ENCODE measurements at regions not wholly inside any gene's neighbourhood (a gene's known extent, or its start where the extent isn't known, plus 50 kb on each side); places are given as distances from the start of the nearest gene placed in this dataset.

DNA sequence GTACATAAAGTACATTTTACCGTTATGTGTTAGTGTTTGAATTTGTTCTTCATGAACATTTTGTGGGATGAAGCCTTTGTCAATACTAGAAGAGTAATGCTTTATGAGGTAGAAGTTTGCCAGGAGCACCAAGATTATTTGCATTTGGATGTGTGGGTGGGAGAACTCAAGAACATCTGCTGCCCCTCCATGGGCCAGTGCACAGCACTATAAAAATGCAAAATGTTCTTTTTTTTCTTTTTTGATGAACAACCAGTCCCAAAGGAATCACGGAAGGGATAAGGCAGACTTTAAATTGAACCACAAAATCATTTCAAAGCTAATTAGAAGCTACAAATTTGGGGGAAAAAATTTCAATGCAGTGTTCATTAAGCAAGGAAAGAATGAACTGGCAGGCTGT, 300.3 kb upstream of the NWD2 start:
- DNase-seq (ENCODE audit: low read depth), result no peak

DNA sequence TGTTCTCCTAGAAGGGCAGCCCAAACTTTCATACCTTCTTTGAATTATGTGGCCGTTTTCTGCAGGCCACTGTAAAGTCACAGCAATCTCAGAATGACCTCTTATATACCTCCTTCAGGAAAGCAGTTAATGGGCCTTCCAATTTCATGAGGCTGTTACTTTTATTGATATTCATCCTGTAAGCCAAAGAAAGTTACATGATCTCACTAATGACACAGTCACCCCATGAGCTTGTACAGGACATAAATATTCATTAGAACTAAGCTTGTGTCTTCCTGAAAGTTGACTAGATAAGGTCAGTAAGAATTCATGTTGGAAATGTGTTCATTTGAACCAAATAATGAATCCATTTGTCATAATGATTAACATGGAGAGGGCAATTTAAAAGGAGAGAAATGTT, 283.1 kb upstream of the NWD2 start:
- no peak for DNase-seq (ENCODE audit: low read depth)

- no peak for DNase-seq (ENCODE audit: low read depth)
Observed at GRCh38 chr4:36966756-36967460, 277.6 kb upstream of the NWD2 start.

GRCh38 chr4:36979533-36979932, 265.0 kb upstream of the NWD2 start:
- no peak for DNase-seq (ENCODE audit: low read depth)

- no peak for DNase-seq (ENCODE audit: low read depth)
Observed at GRCh38 chr4:36990128-36990872, 254.2 kb upstream of the NWD2 start.

GRCh38 chr4:36997727-36998126, 246.8 kb upstream of the NWD2 start:
- DNase-seq (ENCODE audit: low read depth), result no peak

- no peak for DNase-seq (ENCODE audit: low read depth)
Observed at GRCh38 chr4:37000281-37000680, 244.3 kb upstream of the NWD2 start.

DNA sequence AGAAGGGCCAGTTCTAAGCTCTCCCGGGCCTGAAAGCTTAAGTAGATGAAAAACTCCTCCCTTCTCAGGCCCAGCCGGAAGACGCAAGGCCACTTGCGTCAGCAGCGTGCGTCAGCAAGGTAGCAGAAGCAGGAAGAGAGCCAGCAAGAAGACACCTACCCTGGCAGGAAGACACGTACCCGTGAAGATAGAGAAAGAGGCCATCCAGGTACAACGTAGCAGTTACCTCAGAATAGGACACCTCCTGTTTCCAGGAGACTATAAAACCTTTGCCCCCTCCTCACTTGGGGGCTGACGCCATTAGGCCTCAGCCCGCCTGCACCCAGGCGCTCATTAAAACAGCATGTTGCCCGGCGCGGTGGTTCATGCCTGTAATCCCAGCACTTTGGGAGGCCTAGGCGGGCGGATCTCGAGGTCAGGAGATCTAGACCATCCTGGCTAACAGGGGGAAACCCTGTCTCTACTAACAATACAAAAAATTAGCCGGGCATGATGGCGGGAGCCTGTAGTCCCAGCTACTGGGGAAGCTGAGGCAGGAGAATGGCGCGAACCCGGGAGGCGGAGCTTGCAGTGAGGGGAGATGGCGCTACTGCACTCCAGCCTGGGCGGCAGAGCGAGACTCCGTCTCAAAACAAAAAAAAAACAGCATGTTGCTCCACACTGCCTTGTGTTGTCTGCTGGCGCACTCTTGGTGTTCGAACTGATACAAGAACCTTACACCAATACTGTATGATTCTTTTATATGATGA, 242.7 kb upstream of the NWD2 start:
- no peak for DNase-seq (ENCODE audit: low read depth)

DNA sequence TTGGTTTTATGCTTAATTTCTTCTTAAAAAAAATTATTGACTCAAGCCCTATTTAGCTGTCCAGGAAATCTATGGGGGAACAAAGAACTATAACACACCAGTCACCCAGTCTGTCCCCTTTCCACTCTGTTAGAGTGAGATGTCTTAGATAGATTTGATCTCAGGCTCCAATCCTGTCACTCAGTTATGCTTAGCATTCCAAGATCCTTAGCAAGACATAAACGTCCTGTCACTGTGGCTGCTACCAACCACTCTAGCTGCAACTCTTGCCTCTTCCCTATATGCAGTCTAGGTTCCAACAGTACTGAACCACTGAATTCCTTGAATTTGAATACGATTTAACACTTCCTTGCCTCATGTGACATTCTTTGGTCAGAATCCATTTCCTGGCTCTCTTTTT, 241.9 kb upstream of the NWD2 start:
- no peak for DNase-seq (ENCODE audit: low read depth)

- no peak for DNase-seq (ENCODE audit: low read depth)
Observed at GRCh38 chr4:37008199-37008598, 236.3 kb upstream of the NWD2 start.

- no peak for DNase-seq (ENCODE audit: low read depth)
Observed at GRCh38 chr4:37014584-37014983, 230.0 kb upstream of the NWD2 start.

DNA sequence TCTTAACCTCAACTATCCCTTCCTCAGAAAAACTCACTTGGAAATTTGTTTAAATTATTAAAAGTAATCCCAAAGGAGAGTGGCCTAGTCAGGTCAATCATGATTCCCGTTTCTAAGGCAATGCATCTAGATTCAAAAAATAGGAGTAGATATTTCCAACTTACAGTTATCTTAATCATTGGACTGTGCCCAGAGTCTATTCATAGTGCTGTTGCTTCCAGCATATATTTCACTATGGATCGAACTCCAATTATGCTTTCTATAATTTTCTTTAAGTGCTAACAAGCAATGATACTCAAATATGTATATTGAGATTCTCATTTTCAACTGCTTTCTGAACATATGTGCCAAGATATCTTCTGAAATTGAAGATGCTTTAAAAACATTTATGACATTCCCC, 229.2 kb upstream of the NWD2 start:
- DNase-seq (ENCODE audit: low read depth), result no peak

GRCh38 chr4:37023504-37023903, 221.0 kb upstream of the NWD2 start:
- no peak for DNase-seq (ENCODE audit: low read depth)

- no peak for DNase-seq (ENCODE audit: low read depth)
Observed at GRCh38 chr4:37023996-37024395, 220.5 kb upstream of the NWD2 start.

DNA sequence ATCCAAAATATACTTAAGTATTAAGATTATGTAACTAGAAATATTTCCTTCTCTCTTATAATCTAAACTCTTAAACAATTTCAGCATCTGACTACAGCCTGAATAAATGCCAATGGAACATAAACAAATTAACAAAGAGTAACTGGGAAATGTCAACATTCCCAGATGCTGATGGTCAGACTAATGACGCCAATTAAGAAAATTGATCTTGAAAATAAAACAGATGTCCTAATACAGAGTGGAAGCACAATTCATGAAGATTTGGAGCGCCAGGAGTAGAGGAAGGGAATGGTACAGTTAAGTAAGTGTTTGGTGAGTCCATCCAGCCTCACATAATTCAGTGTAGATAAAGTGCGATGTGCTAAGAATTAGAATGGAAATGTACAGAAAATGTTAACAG, 203.7 kb upstream of the NWD2 start:
- no peak for DNase-seq (ENCODE audit: low read depth)

- no peak for DNase-seq (ENCODE audit: low read depth)
Observed at GRCh38 chr4:37043342-37043741, 201.2 kb upstream of the NWD2 start.

GRCh38 chr4:37051111-37051510, 193.4 kb upstream of the NWD2 start:
- no peak for DNase-seq (ENCODE audit: low read depth)

GRCh38 chr4:37051866-37052265, 192.7 kb upstream of the NWD2 start:
- no peak for DNase-seq (ENCODE audit: low read depth)

DNA sequence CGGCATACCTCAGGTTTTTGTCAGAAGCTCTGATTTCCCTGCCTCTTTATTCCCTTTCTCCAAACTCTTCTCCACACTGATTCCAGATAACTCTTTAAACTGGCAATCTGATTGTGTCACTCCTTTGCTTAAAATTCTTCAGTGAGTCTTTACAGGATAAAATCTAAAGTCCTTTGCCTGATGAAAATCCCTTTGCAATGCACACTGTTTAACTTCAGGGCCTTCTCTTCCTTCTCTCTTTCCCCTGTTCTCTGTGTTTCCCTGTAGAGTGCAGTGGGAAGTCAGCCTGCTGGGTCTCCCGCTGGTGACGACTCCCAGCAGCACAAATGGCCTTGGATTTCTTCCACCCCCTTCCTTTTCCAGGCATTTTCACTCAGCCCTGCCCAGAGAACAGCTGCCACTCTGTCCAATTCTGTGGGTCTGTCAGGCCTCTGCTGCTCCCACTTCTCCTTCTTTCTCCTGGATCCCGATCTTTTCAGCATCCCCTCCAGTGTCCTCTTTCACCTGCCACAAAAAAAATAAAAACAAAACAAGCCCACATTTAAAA, 189.9 kb upstream of the NWD2 start:
- no peak for DNase-seq (ENCODE audit: low read depth)

DNA sequence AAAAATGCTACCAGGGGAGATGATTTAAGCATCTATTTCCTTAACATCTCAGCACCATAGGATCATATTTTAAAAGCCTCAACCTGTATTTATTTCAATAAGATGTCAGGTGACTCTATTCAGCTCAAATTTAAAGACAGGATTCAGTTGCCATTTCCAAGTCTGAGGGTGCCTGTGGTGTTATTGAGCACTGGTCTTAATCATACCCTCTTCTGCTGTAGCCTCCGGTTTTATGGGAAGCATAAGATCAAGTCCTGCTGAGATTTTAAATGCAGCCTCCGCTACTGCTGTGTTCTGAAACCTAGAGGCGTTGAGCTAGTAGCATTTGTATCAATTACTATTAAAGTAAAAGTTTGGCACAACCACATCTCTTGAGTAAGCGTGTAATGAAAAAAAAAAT, 185.7 kb upstream of the NWD2 start:
- no peak for DNase-seq (ENCODE audit: low read depth)

DNA sequence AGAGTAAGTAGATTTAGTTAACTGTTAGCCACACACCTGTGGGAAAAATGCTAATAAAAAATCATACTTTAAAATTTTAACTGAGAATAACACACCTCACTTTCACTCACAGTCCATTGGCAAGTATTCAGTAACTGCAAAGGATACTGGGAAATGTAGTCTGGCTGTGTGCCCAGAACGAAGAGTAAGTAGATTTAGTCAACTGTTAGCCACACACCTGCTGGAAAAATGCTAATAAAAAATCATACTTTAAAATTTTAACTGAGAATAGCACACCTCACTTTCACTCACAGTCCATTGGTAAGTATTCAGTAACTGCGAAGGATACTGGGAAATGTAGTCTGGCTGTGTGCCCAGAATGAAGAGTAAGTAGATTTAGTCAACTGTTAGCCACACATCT, 178.4 kb upstream of the NWD2 start:
- no peak for DNase-seq (ENCODE audit: low read depth)

GRCh38 chr4:37068580-37068979, 176.0 kb upstream of the NWD2 start:
- no peak for DNase-seq (ENCODE audit: low read depth)

GRCh38 chr4:37070041-37070440, 174.5 kb upstream of the NWD2 start:
- no peak for DNase-seq (ENCODE audit: low read depth)
